Right atrium auricular region (tissue), 2 donors: ENCODE measurements at regions not wholly inside any gene's neighbourhood (a gene's known extent, or its start where the extent isn't known, plus 50 kb on each side); places are given as distances from the start of the nearest gene placed in this dataset.

Source experiments
- DNase-seq: peaks from one replicate; pipeline ENCODE4 v3.0.0-alpha.2; 2019; ENCODE audit warnings: low spot score
- H3K27ac ChIP-seq, 2 donors: fragments of 200-600 bp; sonication (generic); 1 replicate in 1 of 2; 2 replicates in 1 of 2; pipeline ENCODE4 v1.5.1; 2016 to 2019
- H3K27me3 ChIP-seq, 2 donors: fragments of 200-600 bp; sonication (generic); one replicate each; pipeline versions ENCODE4 v1.5.1 to v1.6.0; 2017 to 2019
- H3K36me3 ChIP-seq: fragments of 200-600 bp; sonication (generic); one replicate; pipeline ENCODE4 v1.5.1; 2016
- H3K4me1 ChIP-seq, 2 donors: fragments of 200-600 bp; sonication (generic); one replicate each; pipeline versions ENCODE4 v1.5.1 to v1.6.0; 2017 to 2019
- H3K4me3 ChIP-seq, 2 donors: fragments of 200-600 bp; sonication (generic); 1 replicate in 1 of 2; 2 replicates in 1 of 2; pipeline ENCODE4 v1.5.1; 2017 to 2019; ENCODE audit warnings: mild to moderate bottlenecking in 1 of 2, moderate library complexity in 1 of 2
- H3K9me3 ChIP-seq, 2 donors: fragments of 200-600 bp; sonication (generic); one replicate each; pipeline ENCODE4 v1.5.1; 2019
- CTCF ChIP-seq, 2 donors: fragments of 200-600 bp; sonication (generic); IDR thresholded peaks; one replicate each; pipeline ENCODE4 v1.5.1; 2019; ENCODE audit warnings: antibody characterized with exemption in 2 of 2

- Histone ChIP-seq H3K36me3 (no peaks in the 10 kb centered on the region), H3K4me1 (no peaks in the 10 kb centered on the region), H3K9me3 (no peaks in the 10 kb centered on the region), H3K4me3 (no peak overlapping the region), H3K27me3 (no peaks in the 10 kb centered on the region), H3K27ac (no peak overlapping the region)
- TF ChIP-seq CTCF (IDR thresholded peaks at IDR 0.05) = no peak
- no peak for DNase-seq
Observed at GRCh38 chr11:69869311-69869939, 50.2 kb upstream of the FGF3 start.

GRCh38 chr11:69870766-69871165, 51.5 kb upstream of the FGF3 start:
- Histone ChIP-seq H3K4me1 (no peaks in the 10 kb centered on the region), H3K36me3 (no peaks in the 10 kb centered on the region), H3K27ac (no peak overlapping the region), H3K4me3 (no peak overlapping the region), H3K9me3 (no peaks in the 10 kb centered on the region), H3K27me3 (no peaks in the 10 kb centered on the region)
- TF ChIP-seq CTCF (IDR thresholded peaks at IDR 0.05) = no peak
- DNase-seq = no peak

- H3K4me3 ChIP-seq = no peak overlapping the region
- no peak overlapping the region for H3K27ac ChIP-seq
- H3K36me3 ChIP-seq = no peaks in the 10 kb centered on the region
- DNase-seq = no peak
- H3K4me1 ChIP-seq = no peaks in the 10 kb centered on the region
- H3K27me3 ChIP-seq = no peaks in the 10 kb centered on the region
- TF ChIP-seq CTCF (IDR thresholded peaks at IDR 0.05) = no peak
- no peaks in the 10 kb centered on the region for H3K9me3 ChIP-seq
Observed at GRCh38 chr11:69873166-69874077, 54.2 kb upstream of the FGF3 start.

- H3K36me3 ChIP-seq = no peaks in the 10 kb centered on the region
- no peak for DNase-seq
- no peaks in the 10 kb centered on the region for H3K9me3 ChIP-seq
- H3K27me3 ChIP-seq = no peaks in the 10 kb centered on the region
- no peaks in the 10 kb centered on the region for H3K4me1 ChIP-seq
- no peak overlapping the region for H3K27ac ChIP-seq
- TF ChIP-seq CTCF (IDR thresholded peaks at IDR 0.05) = no peak
- H3K4me3 ChIP-seq = no peak overlapping the region
Observed at GRCh38 chr11:69874178-69874983, 55.2 kb upstream of the FGF3 start.

- no peak overlapping the region for H3K4me3 ChIP-seq
- no peak for DNase-seq
- no peaks in the 10 kb centered on the region for H3K27me3 ChIP-seq
Observed at GRCh38 chr11:69874984-69875624, 55.9 kb upstream of the FGF3 start.

More at GRCh38 chr11:69874984-69875624, 55.9 kb upstream of the FGF3 start:
- H3K4me1 ChIP-seq = no peaks in the 10 kb centered on the region
- TF ChIP-seq CTCF (IDR thresholded peaks at IDR 0.05) = no peak
- no peak overlapping the region for H3K27ac ChIP-seq
- no peaks in the 10 kb centered on the region for H3K36me3 ChIP-seq
- no peaks in the 10 kb centered on the region for H3K9me3 ChIP-seq
